ENCODE measurements at regions not wholly inside any gene's neighbourhood (a gene's known extent, or its start where the extent isn't known, plus 50 kb on each side); places are given as distances from the start of the nearest gene placed in this dataset.

DNA sequence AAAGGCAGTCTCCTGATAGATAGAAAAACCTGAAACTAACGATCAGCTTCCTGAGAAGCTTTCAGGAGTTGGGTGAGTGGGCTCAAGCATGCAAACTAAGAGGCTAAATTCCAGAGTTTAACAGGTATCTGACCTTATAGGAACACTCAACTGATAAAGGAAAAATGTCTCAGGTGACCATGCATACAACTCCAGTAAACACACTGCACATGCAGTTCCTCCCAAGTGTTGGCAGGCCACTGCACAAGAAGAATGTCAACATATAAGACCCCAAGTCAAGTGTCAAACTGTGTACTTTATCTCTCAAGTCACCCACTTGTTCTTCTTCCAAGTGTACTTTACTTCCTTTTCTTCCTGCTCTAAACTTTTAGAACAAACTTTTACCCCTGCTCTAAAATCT is 981.2 kb downstream of the FAM133A start:
- H3K4me3 ChIP-seq (ENCODE audit: low read depth in 1 of 3, low read length in 3 of 3), result no peak overlapping the region
- no peak for TF ChIP-seq TAF1 (conservative IDR thresholded peaks at IDR 0.05)
- no peak for TF ChIP-seq FOXA1 (IDR thresholded peaks at IDR 0.05)
- no peak for TF ChIP-seq FOXA2 (IDR thresholded peaks at IDR 0.05)
- no peak for TF ChIP-seq RAD21 (IDR thresholded peaks at IDR 0.05)
- TF ChIP-seq EGR1 (IDR thresholded peaks at IDR 0.05; ENCODE audit: low read depth in 2 of 2), result no peak
- no peak for TF ChIP-seq ZBTB33 (IDR thresholded peaks at IDR 0.05)
- no peak for TF ChIP-seq SP1 (IDR thresholded peaks at IDR 0.05)
- TF ChIP-seq CTCF (IDR thresholded peaks at IDR 0.05; ENCODE audit: low read depth, low read length, missing input control), result no peak
- TF ChIP-seq YY1 (IDR thresholded peaks at IDR 0.05), result no peak
- TF ChIP-seq HNF4G (IDR thresholded peaks at IDR 0.05), result no peak
- no peak for TF ChIP-seq REST (IDR thresholded peaks at IDR 0.05)
- TF ChIP-seq NR2F2 (IDR thresholded peaks at IDR 0.05), result no peak
- no peaks in the 10 kb centered on the region for H3K27me3 ChIP-seq (ENCODE audit: control insufficient read depth in 4 of 4, insufficient read depth in 4 of 4, low read length in 3 of 4)
- no peaks in the 10 kb centered on the region for H3K36me3 ChIP-seq (ENCODE audit: control insufficient read depth in 4 of 4, insufficient read depth in 3 of 4, low read depth in 1 of 4, low read length in 3 of 4)
- H3K9me3 ChIP-seq (ENCODE audit: control insufficient read depth in 4 of 4, low read length in 3 of 4), result peaks cover 0 to 5% (median 0%) of the 10 kb centered on the region in 4 donors
- no peak overlapping the region for H3K9ac ChIP-seq (ENCODE audit: low read depth in 1 of 2, low read length in 2 of 2)
- H3K4me1 ChIP-seq (ENCODE audit: control insufficient read depth in 4 of 4, insufficient read depth in 4 of 4, low read length in 3 of 4), result no peaks in the 10 kb centered on the region
- 15% methylated on average over 1 of the region's 1 CpG for WGBS
- no peak overlapping the region for H3K27ac ChIP-seq (ENCODE audit: low read depth in 1 of 2, low read length in 2 of 2)
- DNase-seq (ENCODE audit: low spot score), result no peak

DNA sequence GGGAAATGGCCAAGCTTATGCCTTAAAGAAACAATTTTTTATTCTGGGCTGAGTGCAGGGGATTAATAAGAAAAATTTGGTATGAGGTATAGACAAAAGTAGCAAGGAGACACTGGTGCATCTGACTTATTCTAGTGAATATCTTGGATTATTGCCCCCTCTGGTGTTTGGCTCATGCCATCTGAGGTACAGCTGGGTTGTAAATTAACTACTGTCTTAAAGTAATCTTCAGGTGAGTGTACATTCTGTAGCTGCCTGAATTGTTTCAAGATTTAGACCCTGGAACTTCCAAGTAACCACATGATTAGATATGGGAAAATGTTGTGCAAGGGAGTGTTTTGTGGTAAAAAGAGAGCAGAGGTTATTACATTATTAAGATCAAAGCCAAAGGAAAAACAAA is 988.7 kb downstream of the FAM133A start:
- H3K4me1 ChIP-seq (ENCODE audit: control insufficient read depth in 4 of 4, insufficient read depth in 4 of 4, low read length in 3 of 4), result no peaks in the 10 kb centered on the region
- no peak for DNase-seq (ENCODE audit: low spot score)
- no peaks in the 10 kb centered on the region for H3K27me3 ChIP-seq (ENCODE audit: control insufficient read depth in 4 of 4, insufficient read depth in 4 of 4, low read length in 3 of 4)
- no peak overlapping the region for H3K27ac ChIP-seq (ENCODE audit: low read depth in 1 of 2, low read length in 2 of 2)
- no peak overlapping the region for H3K4me3 ChIP-seq (ENCODE audit: low read depth in 1 of 3, low read length in 3 of 3)
- H3K9ac ChIP-seq (ENCODE audit: low read depth in 1 of 2, low read length in 2 of 2), result no peak overlapping the region
- H3K36me3 ChIP-seq (ENCODE audit: control insufficient read depth in 4 of 4, insufficient read depth in 3 of 4, low read depth in 1 of 4, low read length in 3 of 4), result no peaks in the 10 kb centered on the region
- peaks cover 0 to 5% (median 0%) of the 10 kb centered on the region in 4 donors for H3K9me3 ChIP-seq (ENCODE audit: control insufficient read depth in 4 of 4, low read length in 3 of 4)
- TF ChIP-seq ATF3 (IDR thresholded peaks at IDR 0.05) (no peak), TAF1 (conservative IDR thresholded peaks at IDR 0.05) (no peak), REST (IDR thresholded peaks at IDR 0.05) (no peak), RAD21 (IDR thresholded peaks at IDR 0.05) (no peak), FOXA1 (IDR thresholded peaks at IDR 0.05) (no peak), FOXA2 (IDR thresholded peaks at IDR 0.05) (no peak), EGR1 (IDR thresholded peaks at IDR 0.05; ENCODE audit: low read depth in 2 of 2) (no peak), SP1 (IDR thresholded peaks at IDR 0.05) (no peak), JUND (IDR thresholded peaks at IDR 0.05) (no peak), NR2F2 (IDR thresholded peaks at IDR 0.05) (no peak), CTCF (IDR thresholded peaks at IDR 0.05; ENCODE audit: low read depth, low read length, missing input control) (no peak), GABPA (IDR thresholded peaks at IDR 0.05 in 1 of 2, conservative IDR thresholded peaks at IDR 0.05 in 1 of 2) (no peak), YY1 (IDR thresholded peaks at IDR 0.05) (no peak), RXRA (IDR thresholded peaks at IDR 0.05) (no peak), HNF4A (conservative IDR thresholded peaks at IDR 0.05) (no peak), HNF4G (IDR thresholded peaks at IDR 0.05) (no peak)
- TF ChIP-seq, protein P1, sequence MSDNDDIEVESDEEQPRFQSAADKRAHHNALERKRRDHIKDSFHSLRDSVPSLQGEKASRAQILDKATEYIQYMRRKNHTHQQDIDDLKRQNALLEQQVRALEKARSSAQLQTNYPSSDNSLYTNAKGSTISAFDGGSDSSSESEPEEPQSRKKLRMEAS (IDR thresholded peaks at IDR 0.05), result no peak
